Limb (tissue), 2 donors: ENCODE measurements at regions not wholly inside any gene's neighbourhood (a gene's known extent, or its start where the extent isn't known, plus 50 kb on each side); places are given as distances from the start of the nearest gene placed in this dataset.

ENCODE experiments used
- DNase-seq, 2 donors: peaks; one replicate each; pipeline ENCODE4 v3.0.0-alpha.2; 2016; ENCODE audit errors: extremely low spot score in 2 of 2

GRCh38 chr12:77575376-77575919 lies 255.2 kb upstream of the NAV3 start:
- DNase-seq, result no peak

GRCh38 chr12:77572371-77572770 lies 258.3 kb upstream of the NAV3 start:
- no peak for DNase-seq

GRCh38 chr12:77571768-77572167 lies 258.9 kb upstream of the NAV3 start:
- no peak for DNase-seq

- DNase-seq, result no peak
Measured at GRCh38 chr12:77571127-77571526, 259.6 kb upstream of the NAV3 start.

- no peak for DNase-seq
Measured at GRCh38 chr12:77569876-77570275, 260.8 kb upstream of the NAV3 start.

GRCh38 chr12:77560714-77561113 lies 270.0 kb upstream of the NAV3 start:
- DNase-seq, result no peak

GRCh38 chr12:77559400-77560074 lies 271.2 kb upstream of the NAV3 start:
- DNase-seq, result no peak

- no peak for DNase-seq
Measured at GRCh38 chr12:77555074-77555473, 275.6 kb upstream of the NAV3 start.

GRCh38 chr12:77553976-77554619 lies 276.6 kb upstream of the NAV3 start:
- no peak for DNase-seq

GRCh38 chr12:77549383-77550128 lies 281.1 kb upstream of the NAV3 start:
- DNase-seq, result no peak

GRCh38 chr12:77548797-77549196 lies 281.9 kb upstream of the NAV3 start:
- DNase-seq, result no peak

GRCh38 chr12:77540097-77540496 lies 290.6 kb upstream of the NAV3 start:
- no peak for DNase-seq

GRCh38 chr12:77537663-77538062 lies 293.0 kb upstream of the NAV3 start:
- DNase-seq, result no peak

GRCh38 chr12:77535734-77536133 lies 295.0 kb upstream of the NAV3 start:
- no peak for DNase-seq

GRCh38 chr12:77531912-77532311 lies 298.8 kb upstream of the NAV3 start:
- DNase-seq, result no peak

- no peak for DNase-seq
Measured at GRCh38 chr12:77522247-77522646, 308.4 kb upstream of the NAV3 start.

GRCh38 chr12:77521508-77522115 lies 309.1 kb upstream of the NAV3 start:
- DNase-seq, result no peak

GRCh38 chr12:77514511-77514910 lies 316.2 kb upstream of the NAV3 start:
- DNase-seq, result no peak

- DNase-seq, result no peak
Measured at GRCh38 chr12:77510985-77511384, 319.7 kb upstream of the NAV3 start.

- no peak for DNase-seq
Measured at GRCh38 chr12:77504466-77504865, 326.2 kb upstream of the NAV3 start.

GRCh38 chr12:77500089-77500488 lies 330.6 kb upstream of the NAV3 start:
- no peak for DNase-seq

- DNase-seq, result no peak
Measured at GRCh38 chr12:77497647-77498046, 333.0 kb upstream of the NAV3 start.
